Iris pigment epithelial cell (primary cell): ENCODE measurements at regions not wholly inside any gene's neighbourhood (a gene's known extent, or its start where the extent isn't known, plus 50 kb on each side); places are given as distances from the start of the nearest gene placed in this dataset.
A peak's percentile ranks its signal among the peaks of the same experiment; 100 is the strongest.

Source experiments
- DNase-seq: peaks from one replicate; pipeline ENCODE4 v3.0.0-alpha.2; 2011; ENCODE audit warnings: low read depth

DNA sequence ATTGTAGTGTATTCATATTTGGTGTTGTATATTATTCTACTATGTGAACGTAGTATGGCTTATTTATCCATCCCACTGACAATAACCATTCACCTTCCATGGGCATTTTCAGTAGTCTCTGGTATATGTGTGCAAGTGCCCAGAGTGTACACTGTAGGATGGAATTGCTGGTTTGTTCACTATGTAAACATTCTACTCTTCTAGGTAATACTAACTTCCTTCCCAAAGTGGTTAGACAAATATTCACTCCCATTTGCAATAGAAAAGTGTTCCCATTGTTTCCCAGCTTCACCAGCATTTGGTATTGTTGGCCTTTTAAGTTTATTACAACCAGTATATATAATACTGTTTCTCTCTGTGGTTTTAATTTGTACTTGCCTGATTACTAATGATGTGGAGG is 153.7 kb downstream of the C7orf25 start:
- DNase-seq = no peak

GRCh38 chr7:42756841-42757240 is 155.0 kb downstream of the C7orf25 start:
- DNase-seq = no peak

DNA sequence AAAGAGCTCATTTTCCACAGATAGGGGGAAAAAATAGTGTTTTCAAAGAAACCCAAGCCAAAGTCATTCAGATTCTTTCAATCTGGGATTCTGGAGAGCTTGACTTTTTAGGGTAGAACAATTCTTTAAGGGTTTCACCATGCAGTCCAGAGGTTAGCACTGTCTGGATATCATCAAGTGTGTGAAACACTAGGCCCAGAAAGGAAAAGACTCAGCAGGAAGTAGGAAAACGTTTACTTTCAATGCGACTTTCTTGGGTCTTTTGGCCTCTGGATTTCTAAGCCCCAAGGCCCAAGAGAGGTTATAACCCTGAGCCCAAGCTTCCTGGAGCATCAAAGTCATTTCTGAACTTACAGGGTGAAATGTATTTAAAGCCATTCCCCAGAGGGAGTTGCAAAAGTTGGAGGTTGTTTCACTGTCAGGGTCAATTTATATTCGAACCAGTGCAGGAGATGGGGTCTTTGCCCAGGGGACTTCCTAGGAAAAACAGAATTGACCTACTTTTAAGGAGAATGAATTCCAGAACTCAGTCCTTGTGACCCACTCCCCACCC is 158.0 kb downstream of the C7orf25 start:
- no peak for DNase-seq

- no peak for DNase-seq
These were observed 158.5 kb downstream of the C7orf25 start for GRCh38 chr7:42753367-42753766.

- DNase-seq = no peak
These were observed 161.7 kb downstream of the C7orf25 start for GRCh38 chr7:42750172-42750571.

DNA sequence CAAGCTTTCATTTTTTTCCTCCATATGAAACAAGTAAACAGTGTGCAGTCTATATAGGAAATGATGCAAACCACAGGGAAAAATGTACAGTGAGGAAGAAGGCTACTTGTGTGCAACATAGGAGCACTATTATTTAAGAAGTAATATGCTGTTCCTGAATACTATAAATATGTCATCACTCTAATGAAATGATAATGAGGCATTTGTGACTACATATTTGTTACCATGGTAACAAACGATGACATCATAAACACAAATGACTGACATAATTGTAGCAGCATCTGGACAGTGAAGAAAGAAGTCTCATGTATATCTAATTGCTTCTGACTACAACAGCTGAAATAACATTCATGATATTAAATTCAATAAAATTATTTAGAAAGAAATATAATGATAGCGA is 164.8 kb downstream of the C7orf25 start:
- DNase-seq = no peak

DNA sequence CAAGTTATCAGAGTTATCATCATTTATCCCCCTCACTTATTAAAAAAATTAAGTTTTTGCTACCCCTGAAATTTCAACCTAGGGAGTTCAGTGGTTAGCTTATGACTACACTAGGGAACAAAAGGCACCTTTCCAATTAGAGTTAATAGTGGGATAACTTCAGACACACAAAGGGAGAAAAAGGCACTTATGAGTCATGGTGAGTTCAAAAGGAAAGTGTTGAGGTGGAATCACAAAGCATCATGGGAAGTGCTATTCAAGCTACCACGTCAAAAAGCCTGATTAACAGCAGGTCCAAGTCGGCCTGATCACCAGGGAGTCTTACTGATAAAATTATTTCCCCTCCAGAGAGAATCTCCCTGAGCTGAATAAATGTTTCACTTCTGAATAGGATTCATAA is 165.7 kb downstream of the C7orf25 start:
- peak; percentile 26 for DNase-seq

DNA sequence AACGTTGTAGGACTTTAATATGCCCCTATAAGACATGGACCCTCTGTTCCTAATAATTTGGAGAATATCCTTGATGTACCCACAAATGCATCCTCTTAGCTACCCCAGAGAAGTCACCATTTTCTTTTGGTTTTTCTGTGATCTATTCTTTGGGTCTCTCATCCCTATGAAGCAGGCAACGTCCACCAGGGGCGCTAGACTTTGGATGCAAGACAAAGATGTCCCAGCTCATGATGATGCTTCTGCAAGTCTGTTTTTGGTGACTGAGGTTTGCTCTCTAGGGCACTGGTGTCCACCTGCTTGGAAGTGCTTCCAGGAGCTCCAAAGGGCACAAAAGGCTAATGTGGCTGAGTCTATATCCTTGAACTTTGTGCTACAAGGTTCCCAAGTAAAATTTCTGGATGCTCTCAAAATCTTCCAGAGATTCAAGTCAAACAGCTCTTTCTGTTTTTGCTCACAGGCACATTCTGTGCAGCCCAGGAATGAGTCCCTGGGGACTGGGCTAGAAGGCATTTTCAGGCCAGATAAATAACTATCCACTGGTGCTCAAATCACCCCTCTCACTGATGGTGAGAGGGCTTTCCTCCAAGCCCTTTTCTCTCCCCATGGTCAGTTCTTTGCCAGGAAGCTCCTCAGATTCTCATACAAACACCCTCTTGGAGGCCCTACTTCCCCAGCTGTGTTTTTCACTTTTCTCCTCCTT is 166.4 kb downstream of the C7orf25 start:
- DNase-seq = peak; percentile 39

- DNase-seq = no peak
These were observed 167.1 kb downstream of the C7orf25 start for GRCh38 chr7:42744746-42745145.

DNA sequence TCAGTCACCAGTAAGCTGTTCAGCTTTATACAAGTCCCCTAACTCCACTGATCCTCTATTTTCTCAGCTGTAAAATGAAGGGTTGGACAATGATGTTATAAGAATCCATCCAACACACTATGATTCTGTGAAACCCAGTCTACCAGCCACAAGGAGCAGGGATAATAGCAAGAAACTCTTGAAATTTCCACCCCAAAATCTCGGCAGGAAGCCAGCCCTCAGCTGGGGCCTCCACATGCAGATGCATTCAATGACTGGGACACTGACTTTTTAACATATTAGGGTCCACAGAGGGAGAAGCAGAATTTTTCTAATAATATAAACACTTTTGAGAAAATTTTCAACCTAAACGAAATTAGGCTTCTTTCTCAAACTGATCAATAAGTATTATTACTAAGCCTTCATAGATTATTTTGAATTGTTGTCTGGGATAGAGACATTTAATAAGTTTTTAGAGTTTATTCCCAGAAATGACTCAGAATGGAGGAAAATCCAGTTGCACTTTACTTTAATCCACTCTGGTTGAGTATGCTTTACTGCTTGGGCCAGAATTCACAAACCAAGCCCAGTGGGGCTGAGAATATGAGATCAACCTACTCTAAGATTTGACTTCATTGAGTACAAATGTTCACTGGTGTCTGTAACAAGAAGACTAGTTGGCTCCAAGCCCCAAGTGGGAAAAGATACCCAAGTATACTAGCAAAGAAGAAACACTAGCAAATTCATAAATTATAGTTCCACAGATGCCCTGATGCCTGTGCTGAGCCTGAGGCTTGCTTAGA is 168.6 kb downstream of the C7orf25 start:
- DNase-seq = no peak

DNA sequence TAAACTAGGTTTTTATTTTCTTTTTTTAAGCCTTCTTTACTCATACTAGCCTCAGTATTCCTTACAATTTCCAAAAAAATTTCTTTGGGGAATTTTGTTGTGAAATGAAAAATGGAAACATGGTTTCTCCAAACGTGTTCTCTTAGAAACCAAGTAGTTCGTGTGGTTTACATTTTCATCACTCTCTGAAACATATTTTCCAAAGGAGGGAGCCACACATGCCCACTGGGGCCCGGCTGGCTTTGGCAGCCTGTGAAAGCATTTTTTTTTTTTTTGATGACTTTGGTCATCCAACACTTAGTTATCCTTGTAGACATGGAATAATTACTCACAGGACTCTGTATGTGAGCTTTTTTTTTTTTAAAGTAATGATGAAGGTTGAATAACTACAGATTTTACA is 169.6 kb downstream of the C7orf25 start:
- no peak for DNase-seq

DNA sequence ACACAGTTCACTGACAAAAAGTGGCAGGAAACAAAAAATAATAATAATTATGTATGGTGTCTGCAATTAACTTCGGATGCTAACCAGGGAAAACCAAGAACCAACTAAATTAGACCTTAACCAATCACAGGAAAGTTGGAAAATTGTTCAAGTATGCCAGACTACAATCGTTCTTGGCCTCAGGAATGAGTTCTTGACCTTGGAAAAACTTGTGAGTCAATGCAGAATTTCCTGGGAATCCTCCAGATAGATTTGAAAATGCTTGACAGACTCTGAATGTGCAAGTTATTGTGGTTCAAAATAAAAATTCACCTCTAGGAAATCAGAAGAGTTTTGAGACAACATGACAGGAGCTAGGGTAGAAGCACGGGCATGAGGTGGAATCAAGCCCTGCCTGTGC is 171.5 kb downstream of the C7orf25 start:
- DNase-seq = no peak

DNA sequence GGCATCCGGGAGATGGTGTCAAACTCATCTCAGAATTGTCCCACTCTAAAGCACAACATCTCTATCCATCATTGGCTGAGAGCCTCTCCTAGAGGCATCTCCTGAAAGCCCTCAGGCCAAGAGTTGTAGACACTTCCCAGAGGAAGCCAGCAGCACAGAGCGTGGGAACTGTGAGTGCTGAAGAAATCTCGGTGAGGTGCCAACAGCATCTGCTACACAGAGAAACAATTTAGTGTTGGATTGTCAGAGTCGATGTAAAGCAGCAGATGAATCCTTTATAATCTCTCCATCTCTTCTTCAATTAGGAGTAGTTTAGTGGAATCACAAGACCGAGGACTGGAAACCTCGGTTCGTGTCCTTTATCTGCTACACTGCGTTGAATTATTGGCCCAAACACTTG is 172.2 kb downstream of the C7orf25 start:
- DNase-seq = no peak

GRCh38 chr7:42736931-42737330 is 174.9 kb downstream of the C7orf25 start:
- peak; percentile 16 for DNase-seq

DNA sequence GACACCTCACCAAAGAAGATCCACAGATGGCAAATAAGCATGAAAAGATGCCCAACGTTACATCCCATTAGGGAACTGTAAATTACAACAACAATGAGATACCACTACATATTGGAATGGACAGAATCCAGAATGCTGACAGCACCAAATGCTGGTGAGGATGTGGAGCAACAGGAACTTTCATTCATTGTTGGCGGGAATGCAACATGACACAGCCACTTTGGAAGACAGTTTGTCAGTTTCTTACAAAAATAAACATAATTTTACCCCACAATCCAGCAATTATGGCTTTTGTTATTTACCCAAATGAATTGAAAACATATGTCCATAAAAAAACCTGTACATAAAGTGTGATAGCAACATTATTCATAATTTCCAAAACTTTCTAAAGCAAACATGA is 176.8 kb downstream of the C7orf25 start:
- DNase-seq = no peak

DNA sequence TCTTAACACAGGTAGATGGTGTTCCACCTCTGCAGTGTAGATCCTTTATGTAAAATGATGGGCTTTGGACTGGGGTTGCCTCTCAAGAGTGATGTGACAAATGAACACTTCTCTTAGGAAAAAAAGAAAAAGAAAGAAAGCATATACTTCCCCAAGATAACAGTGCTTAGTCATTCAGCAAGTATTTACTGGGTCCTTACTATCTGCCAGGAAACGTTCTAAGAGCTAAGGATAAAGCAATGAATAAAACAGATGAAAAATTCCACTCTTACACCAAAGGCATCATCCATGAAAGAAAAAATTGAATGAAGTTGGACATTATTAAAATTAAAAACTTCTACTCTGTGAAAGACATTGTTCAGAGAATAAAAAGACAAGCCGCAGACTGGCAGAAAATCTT is 177.3 kb downstream of the C7orf25 start:
- peak; percentile 53 for DNase-seq

GRCh38 chr7:42733040-42733439 is 178.8 kb downstream of the C7orf25 start:
- DNase-seq = no peak

GRCh38 chr7:42730586-42730985 is 181.3 kb downstream of the C7orf25 start:
- DNase-seq = no peak

- no peak for DNase-seq
These were observed 182.7 kb downstream of the C7orf25 start for GRCh38 chr7:42729053-42729765.

- no peak for DNase-seq
These were observed 184.4 kb downstream of the C7orf25 start for GRCh38 chr7:42727451-42727850.

DNA sequence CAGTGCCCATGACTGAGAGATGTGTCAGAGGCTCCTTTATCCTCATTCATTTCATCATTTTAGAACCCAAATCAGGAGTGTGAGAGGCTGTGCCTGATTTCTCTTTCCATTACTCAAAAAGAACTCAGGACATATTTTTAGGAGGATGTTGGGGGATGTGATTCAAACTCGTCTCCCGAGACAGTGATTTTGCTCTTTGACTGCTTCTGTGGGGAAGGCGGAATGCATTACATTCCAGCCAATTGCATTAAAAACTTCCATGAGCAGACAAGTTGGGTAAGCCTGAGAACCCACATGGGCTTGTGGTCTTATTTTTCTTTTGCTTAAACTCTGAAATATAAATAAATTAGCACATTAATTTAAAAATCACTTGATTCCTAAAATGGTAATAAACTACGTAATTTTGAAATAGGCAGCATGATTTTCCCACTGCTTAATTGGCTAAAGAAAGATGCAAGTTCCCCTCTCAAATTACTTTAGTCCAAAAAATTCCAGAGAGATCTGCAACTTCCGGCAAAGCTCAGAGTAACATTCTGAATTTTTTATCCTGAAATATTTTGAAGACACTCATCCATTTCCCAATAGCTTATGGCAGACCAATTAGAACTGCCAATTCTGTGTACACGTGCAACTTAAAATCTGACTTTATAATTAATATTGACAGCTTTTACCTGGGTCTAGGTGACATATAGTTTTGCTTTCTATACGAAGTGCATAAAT is 185.6 kb downstream of the C7orf25 start:
- peak; percentile 47 for DNase-seq

GRCh38 chr7:42722716-42723115 is 189.2 kb downstream of the C7orf25 start:
- no peak for DNase-seq
